ENCODE measurements at regions not wholly inside any gene's neighbourhood (a gene's known extent, or its start where the extent isn't known, plus 50 kb on each side); places are given as distances from the start of the nearest gene placed in this dataset.
A peak's percentile ranks its signal among the peaks of the same experiment; 100 is the strongest.

- ATAC-seq (replicated peaks in 6 of 8), result no peak
- WGBS, 10 experiments, result 6 to 100% (median 88%) methylated on average over 1 to 4 of the region's 4 CpGs; no CpG with 5 or more reads in 1 of the 10 experiments
- in situ Hi-C loops (cut with MboI; ENCODE audit: low pct_unique_long_range_greater_than_20kb in 2 of 9, low sequenced_read_pairs in 9 of 9, unreplicated experiment in 9 of 9), result loop anchor here in 1 of 9 experiments (25.0 kb wide), 1 partner anchor 100 kb away; no protein-coding TSS in a partner anchor
Measured at GRCh38 chr9:106712279-106712678, 150.7 kb upstream of the ZNF462 start.

GRCh38 chr9:106713206-106713605 is 149.8 kb upstream of the ZNF462 start:
- no peaks in the 10 kb centered on the region for H3K4me1 ChIP-seq (replicated peaks in 1 of 2)
- H3K4me3 ChIP-seq, result no peak overlapping the region
- H3K27ac ChIP-seq, result no peak overlapping the region
- ATAC-seq (replicated peaks in 6 of 8), result no peak
- WGBS, 10 experiments, result 80 to 100% (median 88%) methylated on average over 1 to 3 of the region's 3 CpGs; no CpG with 5 or more reads in 2 of the 10 experiments
- in situ Hi-C loops (cut with MboI; ENCODE audit: low pct_unique_long_range_greater_than_20kb in 2 of 9, low sequenced_read_pairs in 9 of 9, unreplicated experiment in 9 of 9), result loop anchor here in 1 of 9 experiments (25.0 kb wide), 1 partner anchor 99 kb away; no protein-coding TSS in a partner anchor

More at GRCh38 chr9:106712279-106712678, 150.7 kb upstream of the ZNF462 start:
- Histone ChIP-seq H3K4me3 (no peak overlapping the region), H3K27ac (no peak overlapping the region), H3K4me1 (replicated peaks in 1 of 2) (no peaks in the 10 kb centered on the region)

GRCh38 chr9:106716820-106717219 is 146.1 kb upstream of the ZNF462 start:
- no peak overlapping the region for H3K4me3 ChIP-seq
- in situ Hi-C loops (cut with MboI; ENCODE audit: low pct_unique_long_range_greater_than_20kb in 2 of 9, low sequenced_read_pairs in 9 of 9, unreplicated experiment in 9 of 9), result loop anchor here in 1 of 9 experiments (25.0 kb wide), 1 partner anchor 95 kb away; no protein-coding TSS in a partner anchor
- 0 to 60% (median 0%) methylated on average over 1 of the region's 1 CpG for WGBS, 10 experiments
- ATAC-seq (replicated peaks in 6 of 8), result no peak
- H3K27ac ChIP-seq, result no peak overlapping the region
- no peaks in the 10 kb centered on the region for H3K4me1 ChIP-seq (replicated peaks in 1 of 2)

- H3K4me3 ChIP-seq, result no peak overlapping the region
- H3K4me1 ChIP-seq (replicated peaks in 1 of 2), result no peaks in the 10 kb centered on the region
- H3K27ac ChIP-seq, result no peak overlapping the region
- 20 to 100% (median 93%) methylated on average over 1 to 2 of the region's 2 CpGs; no CpG with 5 or more reads in 4 of the 10 experiments for WGBS, 10 experiments
- ATAC-seq (replicated peaks in 6 of 8), result no peak
- in situ Hi-C loops (cut with MboI; ENCODE audit: low pct_unique_long_range_greater_than_20kb in 2 of 9, low sequenced_read_pairs in 9 of 9, unreplicated experiment in 9 of 9), result loop anchor here in 1 of 9 experiments (25.0 kb wide), 1 partner anchor 95 kb away; no protein-coding TSS in a partner anchor
Measured at GRCh38 chr9:106717686-106718085, 145.3 kb upstream of the ZNF462 start.

GRCh38 chr9:106718936-106719335 is 144.0 kb upstream of the ZNF462 start:
- in situ Hi-C loops (cut with MboI; ENCODE audit: low pct_unique_long_range_greater_than_20kb in 2 of 9, low sequenced_read_pairs in 9 of 9, unreplicated experiment in 9 of 9), result loop anchor here in 1 of 9 experiments (25.0 kb wide), 1 partner anchor 93 kb away; no protein-coding TSS in a partner anchor
- H3K27ac ChIP-seq, result no peak overlapping the region
- ATAC-seq (replicated peaks in 6 of 8), result no peak
- H3K4me3 ChIP-seq, result no peak overlapping the region
- H3K4me1 ChIP-seq (replicated peaks in 1 of 2), result no peaks in the 10 kb centered on the region

- in situ Hi-C loops (cut with MboI; ENCODE audit: low pct_unique_long_range_greater_than_20kb in 2 of 9, low sequenced_read_pairs in 9 of 9, unreplicated experiment in 9 of 9), result loop anchor here in 1 of 9 experiments (25.0 kb wide), 1 partner anchor 90 kb away; no protein-coding TSS in a partner anchor
- no peak overlapping the region for H3K27ac ChIP-seq
- no peak overlapping the region for H3K4me3 ChIP-seq
- H3K4me1 ChIP-seq (replicated peaks in 1 of 2), result no peaks in the 10 kb centered on the region
- WGBS, 10 experiments, result 20 to 92% (median 44%) methylated on average over 1 to 4 of the region's 4 CpGs; no CpG with 5 or more reads in 4 of the 10 experiments
- ATAC-seq (replicated peaks in 6 of 8), result peak in 2 of 8 experiments; percentile 30 to 71
Measured at GRCh38 chr9:106722051-106722753, 140.8 kb upstream of the ZNF462 start.

GRCh38 chr9:106723926-106724325 is 139.0 kb upstream of the ZNF462 start:
- no peaks in the 10 kb centered on the region for H3K4me1 ChIP-seq (replicated peaks in 1 of 2)
- in situ Hi-C loops (cut with MboI; ENCODE audit: low pct_unique_long_range_greater_than_20kb in 2 of 9, low sequenced_read_pairs in 9 of 9, unreplicated experiment in 9 of 9), result loop anchor here in 1 of 9 experiments (25.0 kb wide), 1 partner anchor 88 kb away; no protein-coding TSS in a partner anchor
- H3K27ac ChIP-seq, result no peak overlapping the region
- no peak overlapping the region for H3K4me3 ChIP-seq
- no peak for ATAC-seq (replicated peaks in 6 of 8)

- WGBS, 10 experiments, result 0 to 94% (median 75%) methylated on average over 2 of the region's 2 CpGs; no CpG with 5 or more reads in 1 of the 10 experiments
- in situ Hi-C loops (cut with MboI; ENCODE audit: low pct_unique_long_range_greater_than_20kb in 2 of 9, low sequenced_read_pairs in 9 of 9, unreplicated experiment in 9 of 9), result loop anchor here in 1 of 9 experiments (25.0 kb wide), 1 partner anchor 88 kb away; no protein-coding TSS in a partner anchor
- Histone ChIP-seq H3K4me1 (replicated peaks in 1 of 2) (no peaks in the 10 kb centered on the region), H3K27ac (no peak overlapping the region), H3K4me3 (no peak overlapping the region)
- no peak for ATAC-seq (replicated peaks in 6 of 8)
Measured at GRCh38 chr9:106724566-106724965, 138.4 kb upstream of the ZNF462 start.

- Histone ChIP-seq H3K4me3 (no peak overlapping the region), H3K27ac (no peak overlapping the region), H3K4me1 (replicated peaks in 1 of 2) (peaks cover 0 to under 1% of the 10 kb centered on the region in 2 donors)
- 18 to 98% (median 74%) methylated on average over 1 to 5 of the region's 5 CpGs; no CpG with 5 or more reads in 1 of the 10 experiments for WGBS, 10 experiments
- in situ Hi-C loops (cut with MboI; ENCODE audit: low pct_unique_long_range_greater_than_20kb in 2 of 9, low sequenced_read_pairs in 9 of 9, unreplicated experiment in 9 of 9), result loop anchor here in 1 of 9 experiments (25.0 kb wide), 1 partner anchor 89 kb away; no protein-coding TSS in a partner anchor
- ATAC-seq (replicated peaks in 6 of 8), result no peak
Measured at GRCh38 chr9:106726070-106726815, 136.7 kb upstream of the ZNF462 start.

- ATAC-seq (replicated peaks in 6 of 8), result no peak
- in situ Hi-C loops (cut with MboI; ENCODE audit: low pct_unique_long_range_greater_than_20kb in 2 of 9, low sequenced_read_pairs in 9 of 9, unreplicated experiment in 9 of 9), result loop anchor here in 1 of 9 experiments (25.0 kb wide), 1 partner anchor 91 kb away; no protein-coding TSS in a partner anchor
- peaks cover 0 to 6% of the 10 kb centered on the region in 2 donors for H3K4me1 ChIP-seq (replicated peaks in 1 of 2)
- H3K4me3 ChIP-seq, result no peak overlapping the region
- no peak overlapping the region for H3K27ac ChIP-seq
- 0 to 100% (median 28%) methylated on average over 1 to 2 of the region's 3 CpGs; no CpG with 5 or more reads in 4 of the 10 experiments for WGBS, 10 experiments
Measured at GRCh38 chr9:106727969-106728368, 135.0 kb upstream of the ZNF462 start.

- in situ Hi-C loops (cut with MboI; ENCODE audit: low pct_unique_long_range_greater_than_20kb in 2 of 9, low sequenced_read_pairs in 9 of 9, unreplicated experiment in 9 of 9), result loop anchor here in 1 of 9 experiments (25.0 kb wide), 1 partner anchor 92 kb away; no protein-coding TSS in a partner anchor
- no peak overlapping the region for H3K27ac ChIP-seq
- H3K4me1 ChIP-seq (replicated peaks in 1 of 2), result peaks cover 0 to 6% of the 10 kb centered on the region in 2 donors
- 35 to 100% (median 87%) methylated on average over 1 to 6 of the region's 7 CpGs for WGBS, 10 experiments
- no peak overlapping the region for H3K4me3 ChIP-seq
- ATAC-seq (replicated peaks in 6 of 8), result no peak
Measured at GRCh38 chr9:106728860-106729259, 134.1 kb upstream of the ZNF462 start.

GRCh38 chr9:106731910-106732309 is 131.1 kb upstream of the ZNF462 start:
- H3K4me3 ChIP-seq, result no peak overlapping the region
- in situ Hi-C loops (cut with MboI; ENCODE audit: low pct_unique_long_range_greater_than_20kb in 2 of 9, low sequenced_read_pairs in 9 of 9, unreplicated experiment in 9 of 9), result loop anchor here in 1 of 9 experiments (25.0 kb wide), 1 partner anchor 95 kb away; no protein-coding TSS in a partner anchor
- H3K27ac ChIP-seq, result no peak overlapping the region
- 0 to 50% (median 8%) methylated on average over 1 of the region's 1 CpG; no CpG with 5 or more reads in 4 of the 10 experiments for WGBS, 10 experiments
- peak in 5 of 8 experiments; percentile 24 to 70 (median 63) for ATAC-seq (replicated peaks in 6 of 8)
- H3K4me1 ChIP-seq (replicated peaks in 1 of 2), result peaks cover 0 to 6% of the 10 kb centered on the region in 2 donors

Data from motor neuron (in vitro differentiated cells).